Esophagus squamous epithelium (tissue), 5 donors: ENCODE measurements at regions not wholly inside any gene's neighbourhood (a gene's known extent, or its start where the extent isn't known, plus 50 kb on each side); places are given as distances from the start of the nearest gene placed in this dataset.

ENCODE experiments used
- DNase-seq: peaks from one replicate; lab custom pipeline; 2025; lab: John Stamatoyannopoulos, UW
- H3K27ac ChIP-seq, 4 donors: fragments of 200-600 bp; sonication (generic); one replicate each; pipeline ENCODE4 v1.5.1; 2016 to 2019; ENCODE audit warnings: mild to moderate bottlenecking in 1 of 4
- H3K27me3 ChIP-seq, 4 donors: fragments of 200-600 bp; sonication (generic); 1 replicate in 3 of 4; 2 replicates in 1 of 4; pipeline versions ENCODE4 v1.5.1 to v1.6.0; 2017 to 2021; ENCODE audit warnings: antibody characterized with exemption in 1 of 4
- H3K36me3 ChIP-seq, 3 donors: fragments of 200-600 bp; sonication (generic); one replicate each; pipeline ENCODE4 v1.5.1; 2016 to 2019
- H3K4me1 ChIP-seq, 3 donors: fragments of 200-600 bp; sonication (generic); one replicate each; pipeline ENCODE4 v1.5.1; 2017 to 2019
- H3K4me3 ChIP-seq, 4 donors: fragments of 200-600 bp; sonication (generic); 1 replicate in 3 of 4; 2 replicates in 1 of 4; pipeline ENCODE4 v1.5.1; 2016 to 2019; ENCODE audit warnings: mild to moderate bottlenecking in 2 of 4, moderate library complexity in 1 of 4
- H3K9me3 ChIP-seq, 3 donors: fragments of 200-600 bp; sonication (generic); one replicate each; pipeline ENCODE4 v1.5.1; 2016 to 2019
- POLR2A ChIP-seq, 4 donors: fragments of 450-650 bp; IDR thresholded peaks; one replicate each; pipeline ENCODE4 v1.6.1; 2017; ENCODE audit warnings: antibody characterized with exemption in 4 of 4, mild to moderate bottlenecking in 4 of 4, moderate library complexity in 3 of 4
- WGBS, 2 donors: methylation state at CpG; one replicate each; pipeline ENCODE4 v1.1.5; 2018; 5-methylcytosine and 5-hydroxymethylcytosine counted together
- intact Hi-C: fragments of 100-400 bp; cut with DNase I; formaldehyde crosslinking; loops from one replicate; pipeline ENCODE4 v1.15.0; 2022
- TF ChIP-seq, protein P1 (sequence below), 6 experiments: fragments of 450-650 bp in 4 of 6; fragments of 200-600 bp in 2 of 6; sonication (generic) in 2 of 6; IDR thresholded peaks; one replicate each; pipeline ENCODE4 v1.5.1; 2016 to 2019; ENCODE audit warnings: antibody characterized with exemption in 6 of 6, mild to moderate bottlenecking in 4 of 6, moderate library complexity in 4 of 6
- donor health status: DM: yes; HTN: yes; CAD: no.

DNA sequence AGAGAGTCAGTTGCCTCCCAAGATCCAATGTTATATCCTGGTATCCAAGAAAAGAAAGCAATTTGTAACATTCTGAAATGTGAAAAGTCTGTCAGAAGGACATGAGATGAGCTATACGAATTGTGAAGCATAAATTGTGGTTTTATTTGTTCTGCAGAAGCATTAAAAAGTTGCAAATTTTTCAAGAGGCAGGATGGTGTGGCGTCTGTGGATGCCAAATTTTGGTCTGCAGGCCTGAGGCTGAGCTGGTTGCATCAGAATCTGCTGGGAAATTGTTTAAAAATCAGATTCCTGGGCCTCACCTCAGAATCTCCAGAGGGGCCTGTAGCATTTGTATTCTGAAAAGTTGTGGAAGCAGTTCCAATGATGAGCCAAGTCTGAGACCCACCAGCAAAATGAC is 284.7 kb downstream of the NUAK1 start:
- H3K4me3 ChIP-seq = no peak overlapping the region
- H3K9me3 ChIP-seq = no peaks in the 10 kb centered on the region
- intact Hi-C loops = no loop called here
- no peak for DNase-seq
- H3K27ac ChIP-seq = no peak overlapping the region
- H3K4me1 ChIP-seq = no peaks in the 10 kb centered on the region
- no peak for TF ChIP-seq POLR2A (IDR thresholded peaks at IDR 0.05)
- TF ChIP-seq, protein P1, sequence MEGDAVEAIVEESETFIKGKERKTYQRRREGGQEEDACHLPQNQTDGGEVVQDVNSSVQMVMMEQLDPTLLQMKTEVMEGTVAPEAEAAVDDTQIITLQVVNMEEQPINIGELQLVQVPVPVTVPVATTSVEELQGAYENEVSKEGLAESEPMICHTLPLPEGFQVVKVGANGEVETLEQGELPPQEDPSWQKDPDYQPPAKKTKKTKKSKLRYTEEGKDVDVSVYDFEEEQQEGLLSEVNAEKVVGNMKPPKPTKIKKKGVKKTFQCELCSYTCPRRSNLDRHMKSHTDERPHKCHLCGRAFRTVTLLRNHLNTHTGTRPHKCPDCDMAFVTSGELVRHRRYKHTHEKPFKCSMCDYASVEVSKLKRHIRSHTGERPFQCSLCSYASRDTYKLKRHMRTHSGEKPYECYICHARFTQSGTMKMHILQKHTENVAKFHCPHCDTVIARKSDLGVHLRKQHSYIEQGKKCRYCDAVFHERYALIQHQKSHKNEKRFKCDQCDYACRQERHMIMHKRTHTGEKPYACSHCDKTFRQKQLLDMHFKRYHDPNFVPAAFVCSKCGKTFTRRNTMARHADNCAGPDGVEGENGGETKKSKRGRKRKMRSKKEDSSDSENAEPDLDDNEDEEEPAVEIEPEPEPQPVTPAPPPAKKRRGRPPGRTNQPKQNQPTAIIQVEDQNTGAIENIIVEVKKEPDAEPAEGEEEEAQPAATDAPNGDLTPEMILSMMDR (IDR thresholded peaks at IDR 0.05) = no peak
- 63 to 65% methylated on average over 2 of the region's 2 CpGs for WGBS, 2 donors
- H3K27me3 ChIP-seq = no peaks in the 10 kb centered on the region
- no peaks in the 10 kb centered on the region for H3K36me3 ChIP-seq

DNA sequence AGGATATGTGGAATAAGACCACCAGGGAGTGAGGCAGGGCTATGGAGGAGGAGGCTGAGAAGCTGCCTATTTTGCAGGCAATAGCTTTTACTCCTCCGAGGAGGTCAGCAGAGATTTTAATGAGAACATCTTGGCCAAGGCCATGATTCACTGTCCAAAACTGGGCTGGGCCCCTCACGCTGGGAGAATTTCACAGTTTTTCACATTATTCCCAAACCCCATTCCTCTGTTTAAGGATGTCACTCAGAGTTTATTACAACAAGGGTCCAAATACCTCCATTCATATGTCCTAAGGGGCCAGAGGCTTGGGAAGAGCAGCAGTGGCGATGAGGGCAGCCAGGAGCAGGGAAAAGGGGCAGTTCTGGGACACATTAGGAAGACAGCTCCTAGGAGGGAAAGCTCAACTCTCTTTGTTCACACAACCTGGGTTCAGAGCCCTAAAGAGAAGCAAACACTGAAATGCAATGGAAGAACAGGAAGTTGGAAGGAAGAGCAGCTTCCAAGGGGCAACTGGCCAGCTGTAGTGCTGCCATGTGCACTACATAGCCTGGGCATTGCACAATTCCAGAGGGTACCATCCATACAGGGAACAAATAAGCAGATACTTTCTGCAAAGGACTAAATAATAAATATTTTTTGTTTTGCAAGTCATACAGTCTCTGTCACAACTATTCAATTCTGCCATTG is 283.2 kb downstream of the NUAK1 start:
- intact Hi-C loops = no loop called here
- TF ChIP-seq, protein P1 (IDR thresholded peaks at IDR 0.05) = no peak
- no peak for TF ChIP-seq POLR2A (IDR thresholded peaks at IDR 0.05)
- no peaks in the 10 kb centered on the region for H3K9me3 ChIP-seq
- H3K27ac ChIP-seq = no peak overlapping the region
- no peaks in the 10 kb centered on the region for H3K36me3 ChIP-seq
- no peaks in the 10 kb centered on the region for H3K4me1 ChIP-seq
- H3K4me3 ChIP-seq = no peak overlapping the region
- 88 to 90% methylated on average over 2 to 3 of the region's 3 CpGs for WGBS, 2 donors
- no peak for DNase-seq
- H3K27me3 ChIP-seq = no peaks in the 10 kb centered on the region

GRCh38 chr12:105856048-105856405 is 282.7 kb downstream of the NUAK1 start:
- Histone ChIP-seq H3K4me3 (no peak overlapping the region), H3K27ac (no peak overlapping the region), H3K36me3 (no peaks in the 10 kb centered on the region), H3K9me3 (no peaks in the 10 kb centered on the region), H3K27me3 (no peaks in the 10 kb centered on the region), H3K4me1 (no peaks in the 10 kb centered on the region)
- WGBS, 2 donors = 59 to 68% methylated on average over 2 of the region's 2 CpGs
- DNase-seq = no peak
- TF ChIP-seq POLR2A (IDR thresholded peaks at IDR 0.05) = no peak
- TF ChIP-seq, protein P1 (IDR thresholded peaks at IDR 0.05) = no peak
- intact Hi-C loops = no loop called here

- Histone ChIP-seq H3K9me3 (no peaks in the 10 kb centered on the region), H3K27me3 (no peaks in the 10 kb centered on the region), H3K4me1 (no peaks in the 10 kb centered on the region), H3K36me3 (no peaks in the 10 kb centered on the region), H3K4me3 (no peak overlapping the region), H3K27ac (no peak overlapping the region)
- no peak for TF ChIP-seq POLR2A (IDR thresholded peaks at IDR 0.05)
- TF ChIP-seq, protein P1 (IDR thresholded peaks at IDR 0.05) = no peak
- no peak for DNase-seq
- 66 to 68% methylated on average over 4 of the region's 4 CpGs for WGBS, 2 donors
- intact Hi-C loops = no loop called here
Observed at GRCh38 chr12:105858981-105859710, 279.6 kb downstream of the NUAK1 start.

GRCh38 chr12:105860561-105861207 is 278.1 kb downstream of the NUAK1 start:
- no peak for TF ChIP-seq POLR2A (IDR thresholded peaks at IDR 0.05)
- TF ChIP-seq, protein P1 (IDR thresholded peaks at IDR 0.05) = no peak
- no peak overlapping the region for H3K4me3 ChIP-seq
- H3K9me3 ChIP-seq = no peaks in the 10 kb centered on the region
- H3K4me1 ChIP-seq = no peaks in the 10 kb centered on the region
- DNase-seq = no peak
- H3K27ac ChIP-seq = no peak overlapping the region
- WGBS, 2 donors = 48 to 73% methylated on average over 2 to 3 of the region's 3 CpGs
- intact Hi-C loops = no loop called here
- H3K27me3 ChIP-seq = no peaks in the 10 kb centered on the region
- H3K36me3 ChIP-seq = no peaks in the 10 kb centered on the region
